22Rv1 (cell line): ENCODE measurements at regions not wholly inside any gene's neighbourhood (a gene's known extent, or its start where the extent isn't known, plus 50 kb on each side); places are given as distances from the start of the nearest gene placed in this dataset.

Experiments used
- CTCF ChIP-seq: fragments of 450-650 bp; IDR thresholded peaks from 2 replicates; pipeline ENCODE4 v1.5.1; 2017; ENCODE audit warnings: mild to moderate bottlenecking
- ZFX ChIP-seq: fragments of 450-650 bp; IDR thresholded peaks from 2 replicates; pipeline ENCODE4 v1.6.1; 2017; ENCODE audit warnings: antibody characterized with exemption, borderline replicate concordance

GRCh38 chr2:234839285-234839684, 112.5 kb upstream of the SH3BP4 start:
- no peak for TF ChIP-seq CTCF
- TF ChIP-seq ZFX: no peak
